Frontal cortex (tissue), 3 donors: ENCODE measurements at regions not wholly inside any gene's neighbourhood (a gene's known extent, or its start where the extent isn't known, plus 50 kb on each side); places are given as distances from the start of the nearest gene placed in this dataset.

Experiments
- DNase-seq, 2 donors: peaks; one replicate each; pipeline ENCODE4 v3.0.0; 2012; ENCODE audit warnings: low spot score in 2 of 2
- FAIRE-seq: peaks from 2 replicates; lab custom pipeline; 2012; peaks lifted over from hg19 to GRCh38; lab: Jason Lieb, UNC
- donor health status: control.
- donor health status: control.
- donor health status: control.

DNA sequence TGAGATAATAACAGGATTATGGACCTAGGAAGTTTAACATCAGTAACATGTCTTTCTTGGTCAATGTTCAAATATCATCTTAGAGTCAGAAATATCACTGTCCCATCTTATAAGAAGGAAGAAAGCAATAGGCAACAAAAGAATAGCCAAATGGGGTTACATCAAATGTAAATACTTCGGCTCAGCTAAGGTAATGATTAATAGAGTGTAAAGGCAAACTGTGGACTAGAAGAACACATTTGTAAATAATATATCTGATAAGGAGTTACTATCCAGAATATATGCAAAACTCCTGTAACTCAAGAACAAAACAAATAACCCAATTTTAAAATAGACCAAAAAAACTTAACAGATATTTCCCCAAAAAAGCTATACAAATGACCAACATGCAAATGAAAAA is 630.3 kb downstream of the RPS29 start:
- no peak for FAIRE-seq
- no peak for DNase-seq

DNA sequence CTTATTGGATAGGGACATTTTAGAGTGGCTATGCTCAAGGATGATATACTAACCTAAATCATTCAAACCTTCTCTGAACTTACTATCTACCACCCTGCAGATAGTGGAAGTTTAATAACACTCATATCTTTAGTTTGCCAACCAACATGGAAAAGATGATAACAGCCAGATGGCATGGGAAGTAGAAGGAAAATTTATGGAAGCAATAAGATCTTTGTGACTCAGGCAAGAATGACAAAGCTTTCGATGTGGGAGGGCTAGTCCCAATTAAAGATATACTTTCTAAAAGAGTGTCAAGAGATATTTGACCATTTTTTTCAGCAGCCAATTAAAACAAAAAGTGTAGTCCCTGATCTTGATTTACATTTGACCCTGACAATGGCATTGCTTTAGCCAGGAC is 631.7 kb downstream of the RPS29 start:
- DNase-seq (no peak), FAIRE-seq (no peak)

DNA sequence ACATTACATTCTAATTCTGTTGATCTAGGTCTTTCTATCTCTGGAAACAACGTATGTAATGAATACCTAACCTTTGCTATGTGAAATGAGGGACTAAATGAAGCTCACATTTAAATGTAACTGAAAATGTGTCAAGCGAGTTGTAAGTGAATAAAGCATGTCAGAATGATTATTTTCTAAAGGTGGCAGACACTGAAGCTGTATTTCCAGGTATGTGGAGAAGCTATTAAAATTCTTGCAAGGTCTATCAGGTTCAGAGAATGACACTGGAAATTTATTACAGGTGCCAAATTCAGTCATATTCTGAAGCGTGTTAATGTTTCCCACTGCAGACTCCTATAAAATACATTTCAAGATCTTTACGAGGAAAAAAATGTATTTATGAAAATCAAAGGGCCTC is 641.4 kb downstream of the RPS29 start:
- no peak for DNase-seq
- FAIRE-seq, result no peak

DNA sequence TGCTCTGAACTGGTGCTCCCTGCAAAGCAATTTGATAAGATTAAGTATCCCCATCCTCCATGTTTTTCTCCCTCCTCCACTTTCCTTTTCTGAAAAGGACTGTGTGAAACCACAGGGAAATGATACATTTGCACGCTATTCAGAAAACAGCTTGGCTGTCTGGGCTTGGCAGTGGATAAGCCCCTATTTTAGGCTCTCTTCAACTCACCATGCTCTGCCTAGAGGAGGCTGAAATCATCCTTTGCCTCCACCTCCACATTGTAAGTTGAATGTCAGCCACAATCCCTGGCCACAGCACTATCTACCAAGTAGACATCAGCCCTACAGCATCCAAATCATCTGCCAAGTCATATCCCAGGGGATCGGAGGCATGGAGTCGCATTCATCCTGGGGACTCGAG is 642.3 kb downstream of the RPS29 start:
- no peak for FAIRE-seq
- no peak for DNase-seq

DNA sequence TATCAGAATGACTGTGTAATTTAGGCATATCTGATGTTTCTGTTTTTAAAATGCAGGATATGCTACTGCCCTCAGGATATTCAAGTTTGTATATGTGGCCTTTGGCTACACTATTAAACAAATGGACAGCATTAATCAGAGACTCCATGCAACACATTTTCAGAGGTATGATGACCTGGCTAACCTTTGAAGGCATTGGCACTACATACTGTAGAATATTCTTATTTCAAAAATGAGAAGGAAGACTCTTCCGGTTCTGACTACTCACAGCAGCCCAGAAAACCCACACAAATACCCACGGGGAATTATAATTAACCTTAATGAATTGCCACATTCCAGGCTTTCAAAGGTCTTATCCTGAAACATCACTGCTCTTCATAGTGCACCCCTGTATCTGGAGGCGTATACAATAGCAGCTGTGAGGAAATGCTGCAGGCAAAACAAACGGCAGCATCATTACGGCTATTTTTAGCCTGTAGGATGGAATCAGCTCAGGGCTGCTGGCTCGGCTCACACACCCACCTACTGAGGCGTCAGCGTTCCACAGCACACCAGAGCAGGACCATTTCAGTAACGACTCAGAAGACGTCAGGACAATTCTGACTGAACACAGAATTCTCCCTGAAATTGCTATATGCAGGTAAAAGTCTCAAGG is 648.5 kb downstream of the RPS29 start:
- FAIRE-seq (no peak), DNase-seq (no peak)

DNA sequence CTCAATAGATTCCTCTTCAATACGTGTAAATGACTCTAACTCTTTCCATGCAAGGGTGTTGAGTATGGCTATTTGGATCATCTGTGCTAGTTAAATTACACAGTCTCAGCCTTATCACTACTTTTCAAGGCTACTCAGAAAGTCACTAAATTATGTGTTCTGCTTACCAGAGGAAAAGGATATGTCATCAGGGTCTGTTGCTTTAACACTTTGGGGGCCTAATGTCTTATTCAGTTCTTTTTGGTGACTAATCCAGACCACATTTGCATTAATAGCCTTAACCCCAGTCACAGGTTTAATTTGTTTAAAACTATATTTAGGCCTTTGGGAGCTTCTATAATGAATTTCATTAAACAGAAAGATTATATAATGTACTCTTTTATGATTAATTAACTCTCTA is 649.3 kb downstream of the RPS29 start:
- FAIRE-seq, result no peak
- DNase-seq, result no peak

DNA sequence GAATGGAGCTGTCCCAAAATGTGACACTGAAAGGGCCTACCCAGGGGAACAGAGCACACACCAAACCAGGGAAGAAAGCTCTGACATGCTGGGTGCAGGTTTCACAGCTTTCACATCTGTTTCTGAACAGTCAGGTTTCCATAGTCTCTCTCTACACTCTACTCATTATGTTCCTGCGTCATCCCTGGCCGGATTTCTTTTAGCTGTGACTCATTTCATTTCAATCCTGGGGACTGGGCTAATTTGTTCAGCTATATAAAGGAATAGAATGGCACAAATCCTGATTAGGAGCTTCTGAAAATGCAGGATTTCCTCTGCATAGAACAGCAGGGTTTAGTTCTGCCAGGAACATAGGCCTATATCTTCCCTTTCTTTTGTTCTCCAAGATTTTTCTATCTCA is 649.8 kb downstream of the RPS29 start:
- DNase-seq, result no peak
- FAIRE-seq, result no peak

DNA sequence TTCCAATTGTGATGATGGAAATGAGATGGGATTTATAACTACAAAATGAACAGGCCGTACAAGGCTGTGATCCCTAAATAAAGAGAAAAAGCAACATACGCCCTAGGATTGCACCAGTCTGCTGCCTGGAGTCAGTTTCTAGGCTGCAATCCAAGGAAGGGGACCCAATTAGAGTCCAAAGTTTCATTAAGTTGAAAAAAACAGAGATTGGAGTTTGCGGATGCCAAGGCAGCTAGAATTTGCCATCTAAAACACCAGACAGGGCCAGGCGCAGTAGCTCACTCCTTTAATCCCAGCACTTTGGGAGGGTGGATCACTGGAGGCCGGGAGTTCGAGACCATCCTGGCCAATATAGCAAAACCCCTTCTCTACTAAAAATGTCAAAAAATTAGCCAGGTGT is 661.0 kb downstream of the RPS29 start:
- FAIRE-seq (no peak), DNase-seq (no peak)

DNA sequence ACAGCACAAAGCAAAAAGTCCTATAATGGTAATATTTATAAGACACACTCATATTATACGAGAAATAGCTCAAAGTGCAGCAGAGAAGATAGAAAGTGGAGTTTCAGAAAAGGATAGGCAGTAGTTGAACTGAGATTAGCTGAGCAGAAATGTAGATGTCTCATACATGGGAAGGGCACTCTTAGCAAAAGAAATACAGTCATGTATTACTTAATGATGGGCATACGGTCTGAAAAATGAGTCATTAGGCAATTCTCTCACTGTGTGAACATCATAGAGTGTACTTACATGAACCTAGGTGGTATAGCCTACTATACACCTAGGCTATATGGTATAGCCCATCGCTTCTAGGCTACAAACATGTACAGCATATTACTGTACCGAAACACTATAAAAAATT is 671.3 kb downstream of the RPS29 start:
- DNase-seq (no peak), FAIRE-seq (no peak)

DNA sequence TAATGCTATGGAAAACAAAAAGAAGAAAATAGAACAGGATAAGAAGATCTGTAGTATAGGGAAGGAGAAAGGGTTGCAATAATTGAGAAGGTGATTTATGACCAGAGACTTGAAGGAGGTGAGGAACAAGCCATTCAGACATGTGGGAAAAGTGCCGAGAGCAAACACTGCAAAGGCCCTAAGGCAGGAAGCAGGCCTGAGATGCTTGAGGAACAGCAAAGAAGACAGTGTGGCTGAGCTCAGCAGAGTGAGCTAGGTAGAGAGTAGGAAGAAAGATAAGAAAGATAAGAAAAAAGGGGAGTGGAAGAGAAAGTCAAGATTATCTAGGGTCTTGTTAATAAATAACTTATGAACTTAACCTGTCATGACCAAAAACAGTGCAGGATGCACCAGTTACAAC is 671.8 kb downstream of the RPS29 start:
- no peak for DNase-seq
- no peak for FAIRE-seq

DNA sequence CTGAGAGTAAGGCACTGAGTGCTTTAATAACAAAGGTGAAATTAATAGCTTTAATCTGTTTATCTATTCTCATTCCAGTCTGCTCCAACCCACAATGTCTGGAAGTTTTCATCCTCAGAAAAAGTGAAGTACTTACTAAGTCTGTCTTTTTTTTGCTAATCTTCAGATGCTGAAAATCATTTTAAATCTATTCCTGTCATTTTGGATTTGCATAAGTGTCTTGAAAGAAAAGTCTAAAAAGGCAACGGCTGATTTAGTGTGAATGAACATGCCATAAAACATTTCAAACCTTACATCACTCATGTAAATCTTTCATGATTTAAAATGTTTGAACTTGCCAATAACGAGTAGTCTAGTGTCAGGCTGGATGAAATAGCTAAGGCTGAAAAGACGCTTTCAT is 685.6 kb downstream of the RPS29 start:
- DNase-seq, result no peak
- FAIRE-seq, result no peak

DNA sequence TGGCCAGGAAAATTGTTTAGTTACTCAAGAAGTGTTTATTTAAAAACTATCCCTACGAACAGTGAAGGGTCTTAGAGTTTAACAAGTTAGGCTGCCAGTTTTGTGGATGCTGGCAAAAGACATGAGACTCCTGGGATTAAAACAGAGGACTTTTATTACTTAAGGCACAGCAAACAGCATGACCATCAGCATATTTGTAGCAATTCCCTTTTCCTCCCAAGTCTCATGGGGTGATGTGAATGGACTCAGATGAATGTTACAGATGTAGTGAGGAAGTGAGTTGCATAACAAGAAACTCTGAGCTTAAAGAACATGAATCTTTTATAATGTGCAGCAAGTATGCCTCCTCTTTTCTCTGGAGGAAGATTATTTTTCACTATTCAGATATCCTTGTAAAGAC is 695.8 kb downstream of the RPS29 start:
- DNase-seq, result no peak
- no peak for FAIRE-seq

DNA sequence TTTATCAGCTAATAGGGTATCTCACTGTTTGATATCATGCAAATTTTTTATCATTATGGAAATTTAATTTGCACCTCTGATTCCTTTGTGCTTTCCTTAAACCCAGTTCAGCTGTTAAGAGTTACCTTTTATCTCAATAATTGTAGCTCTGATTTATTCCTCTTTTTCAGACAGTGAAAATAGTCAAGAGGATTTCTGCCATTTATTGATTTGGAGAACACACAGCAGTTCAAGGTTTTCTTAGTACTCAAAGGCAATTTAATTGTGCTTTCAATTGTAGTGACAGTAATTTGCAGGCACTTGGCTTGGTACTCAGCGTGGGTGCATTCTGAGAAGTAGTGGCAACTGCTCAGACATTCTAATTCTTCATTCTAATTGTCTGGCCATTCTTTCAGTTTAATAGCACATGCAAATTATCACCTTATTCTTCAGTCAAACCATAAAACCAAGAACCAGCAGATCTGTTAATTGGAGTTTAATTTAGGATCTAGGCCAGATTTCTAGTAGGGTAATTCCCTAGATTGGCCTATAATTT is 709.3 kb downstream of the RPS29 start:
- FAIRE-seq, result no peak
- no peak for DNase-seq

DNA sequence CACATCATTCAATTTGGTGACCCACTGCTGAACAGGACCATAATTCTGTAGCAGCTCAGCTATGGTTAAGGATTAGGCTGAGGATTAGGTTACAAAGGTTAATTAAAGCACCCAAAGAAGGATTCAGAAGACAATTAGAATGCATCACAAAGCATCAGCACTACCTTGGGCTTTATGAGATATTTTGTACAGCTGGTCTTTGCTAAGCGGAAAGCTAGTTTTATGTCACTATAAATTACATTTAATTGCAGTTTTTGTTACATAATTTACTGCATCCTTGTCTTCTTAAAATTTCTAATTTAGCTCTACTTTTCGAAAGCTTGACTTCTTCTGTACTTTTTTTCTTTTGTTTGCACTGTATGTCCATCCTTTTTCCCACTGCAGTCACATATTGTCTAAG is 711.5 kb downstream of the RPS29 start:
- FAIRE-seq (no peak), DNase-seq (no peak)

DNA sequence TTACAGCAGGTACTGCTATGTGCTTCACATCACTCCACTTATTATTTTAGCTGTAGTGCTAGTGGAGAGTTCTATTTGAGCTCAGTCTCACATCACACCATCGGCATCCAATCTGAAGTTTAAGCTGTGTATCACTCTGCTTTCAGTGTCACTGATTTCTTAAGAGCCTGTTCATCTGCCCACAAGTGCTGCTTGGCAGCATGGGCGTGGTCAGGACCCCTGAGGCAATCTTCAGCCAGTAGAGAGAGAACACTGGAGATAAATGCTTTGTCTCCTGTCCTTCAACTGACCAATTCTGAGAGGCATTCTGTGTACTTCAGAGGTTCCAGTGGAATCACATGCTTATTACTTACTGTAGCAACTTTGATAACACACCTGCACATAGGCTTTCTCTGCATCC is 728.8 kb downstream of the RPS29 start:
- FAIRE-seq (no peak), DNase-seq (no peak)

DNA sequence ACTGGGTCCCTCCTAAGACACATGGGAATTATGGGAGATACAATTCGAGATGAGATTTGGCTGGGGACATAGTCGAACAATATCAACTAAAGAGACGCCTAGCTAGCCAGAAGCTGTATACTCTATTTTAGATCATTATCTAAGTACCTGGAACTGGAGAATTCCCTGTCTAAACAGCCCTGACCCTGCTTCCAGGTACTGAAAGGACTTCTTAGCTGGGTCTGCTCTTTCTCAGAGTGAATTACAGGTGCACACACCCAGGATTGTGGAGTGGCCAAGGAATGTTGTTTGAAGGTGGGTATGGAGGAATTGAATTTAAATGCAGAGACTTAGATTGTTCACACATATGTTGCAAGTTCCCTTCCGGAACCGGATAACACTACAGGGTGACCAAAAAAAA is 733.0 kb downstream of the RPS29 start:
- FAIRE-seq (no peak), DNase-seq (no peak)

DNA sequence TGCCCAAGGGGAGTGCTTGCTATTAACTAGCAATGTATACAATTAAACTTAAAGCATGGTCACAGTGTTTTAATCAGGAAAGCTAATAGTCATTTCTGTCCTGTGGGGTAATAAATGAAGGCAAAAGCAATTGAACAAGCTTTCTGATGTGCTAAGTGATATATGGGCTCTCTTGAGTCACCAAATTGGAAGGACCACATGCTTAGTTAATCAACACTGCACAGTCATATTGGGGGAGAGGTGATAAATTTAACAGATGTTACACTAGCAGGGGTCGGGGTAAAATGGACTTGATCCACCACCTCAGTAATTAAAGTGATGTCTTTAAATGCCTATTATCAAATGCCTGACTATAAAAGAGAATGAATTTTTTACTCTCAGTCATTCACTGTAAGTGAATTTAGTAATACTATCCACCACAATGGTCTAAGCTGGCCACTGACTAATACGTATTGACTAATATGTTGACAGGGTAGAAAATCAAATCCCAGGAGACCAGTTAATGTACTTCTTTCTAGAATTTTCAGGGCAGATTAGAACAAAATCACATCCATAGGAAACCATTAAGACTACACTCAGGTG is 736.3 kb downstream of the RPS29 start:
- DNase-seq, result no peak
- no peak for FAIRE-seq

DNA sequence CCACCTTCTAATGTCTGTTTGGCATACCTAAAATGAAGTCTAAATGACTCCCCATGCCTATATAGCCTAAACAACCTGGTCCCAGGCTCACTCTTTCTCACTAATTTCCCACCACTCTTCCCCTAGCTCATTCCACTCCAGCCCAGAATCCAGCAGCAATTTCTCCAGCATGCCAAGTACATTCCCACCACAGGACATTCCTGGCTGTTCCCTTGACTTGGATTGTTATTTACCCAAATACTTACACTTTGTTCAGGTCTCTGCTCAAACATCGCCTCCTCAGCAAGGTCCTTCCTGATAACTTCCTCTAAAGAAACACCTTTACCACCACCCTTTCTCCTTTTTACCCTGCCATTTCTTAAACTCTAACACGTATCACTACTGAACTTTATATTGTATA is 743.4 kb downstream of the RPS29 start:
- no peak for DNase-seq
- FAIRE-seq, result no peak

DNA sequence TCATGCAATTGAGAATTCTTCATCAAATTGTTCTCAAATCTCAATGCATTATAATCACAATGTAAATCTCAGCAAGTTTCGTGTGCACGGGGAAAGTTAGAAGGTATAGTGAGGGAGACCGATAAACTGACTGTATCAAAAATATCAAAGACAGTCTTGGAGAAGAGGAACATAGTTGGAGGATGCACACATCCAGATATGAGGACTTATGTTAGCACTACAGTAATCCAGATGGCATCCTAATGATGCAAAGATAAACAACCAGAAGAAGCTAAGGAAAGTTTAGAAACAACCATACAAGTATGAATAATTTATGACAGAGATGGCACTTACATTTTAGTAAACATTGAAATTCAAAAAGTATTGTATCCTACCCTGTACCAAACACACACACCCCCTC is 760.1 kb downstream of the RPS29 start:
- FAIRE-seq (no peak), DNase-seq (no peak)

DNA sequence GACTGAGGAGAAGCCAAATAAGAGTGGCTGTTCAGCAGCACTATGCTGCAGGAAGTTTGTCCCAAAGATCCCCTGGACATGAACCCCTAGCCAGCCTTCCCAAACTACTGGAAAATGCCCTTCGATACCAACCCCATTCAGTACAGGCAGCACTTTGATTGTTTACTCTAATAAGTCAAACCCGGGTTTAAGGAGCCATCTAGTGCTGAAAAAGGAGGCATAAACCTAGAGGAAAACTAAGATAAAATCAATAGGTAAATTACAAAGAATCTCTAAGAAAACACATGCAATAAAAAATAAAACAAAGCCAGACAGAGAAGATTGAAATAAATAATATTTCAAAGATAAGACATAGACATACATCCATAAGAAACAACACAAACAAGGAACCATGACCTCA is 771.6 kb downstream of the RPS29 start:
- DNase-seq, result no peak
- FAIRE-seq, result no peak

DNA sequence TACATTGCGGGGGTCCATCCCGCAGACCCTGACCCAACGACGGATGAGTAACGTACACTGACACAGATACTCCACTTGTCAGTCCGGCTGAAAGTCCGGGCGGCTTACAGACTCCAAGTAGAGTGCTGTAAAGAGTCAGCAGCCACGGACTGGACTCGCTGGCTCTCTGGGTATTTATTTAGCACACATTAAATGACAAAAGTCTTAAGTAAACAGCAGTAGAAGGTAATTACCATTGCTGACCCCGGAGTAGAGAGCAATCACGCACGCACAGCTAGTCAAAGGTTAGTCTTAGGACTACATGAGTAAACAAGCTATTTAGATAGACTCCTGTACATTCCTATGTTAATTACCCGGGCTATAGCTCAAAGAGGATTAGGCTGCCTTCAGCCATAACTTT is 780.9 kb downstream of the RPS29 start:
- DNase-seq (no peak), FAIRE-seq (no peak)

DNA sequence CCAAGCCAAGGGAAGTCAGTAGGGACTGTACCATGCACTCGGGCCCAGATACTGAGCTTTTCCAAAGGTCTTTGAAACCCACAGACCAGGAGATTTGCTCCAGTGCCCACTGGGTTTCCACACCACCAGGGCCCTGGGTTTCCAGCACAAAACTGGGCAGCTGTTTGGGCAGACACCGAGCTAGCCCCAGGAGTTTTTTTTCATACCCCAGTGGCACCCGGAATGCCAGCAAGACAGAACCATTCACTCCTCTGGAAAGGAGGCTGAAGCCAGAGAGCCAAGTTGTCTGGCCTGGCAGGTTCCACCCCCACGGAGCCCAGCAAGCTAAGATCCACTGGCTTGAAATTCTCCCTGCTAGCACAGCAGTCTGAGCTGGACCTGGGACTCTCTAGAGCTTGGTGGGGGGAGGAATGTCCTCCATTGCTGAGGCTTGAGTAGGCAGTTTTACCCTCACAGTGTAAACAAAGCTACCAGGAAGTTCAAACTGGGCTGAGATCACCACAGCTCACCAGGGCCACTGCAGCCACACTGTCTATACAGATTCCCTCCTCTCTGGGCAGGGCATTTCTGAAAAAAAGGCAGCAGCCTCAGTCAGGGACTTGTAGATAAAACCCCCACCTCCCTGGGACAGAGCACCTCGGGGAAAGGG is 793.7 kb downstream of the RPS29 start:
- DNase-seq (no peak), FAIRE-seq (no peak)
